H1 (cell line): ENCODE measurements at regions not wholly inside any gene's neighbourhood (a gene's known extent, or its start where the extent isn't known, plus 50 kb on each side); places are given as distances from the start of the nearest gene placed in this dataset.

Experiments used
- CTCF ChIA-PET: fragments of 300-600 bp; sonication (Branson Sonifier 250); formaldehyde crosslinking; loops from one replicate; lab custom pipeline; 2021; ENCODE audit not compliant: partially characterized antibody; lab: Charles Lee
- POLR2A ChIA-PET: fragments of 300-600 bp; sonication (Branson Sonifier 250); formaldehyde crosslinking; loops from one replicate; lab custom pipeline; 2021; ENCODE audit warnings: inconsistent platforms; ENCODE audit not compliant: partially characterized antibody; lab: Charles Lee
- DNase-seq, 2 experiments: peaks; one replicate each; pipeline versions ENCODE4 v3.0.0 to v3.0.0-alpha.2; 2010 to 2022; ENCODE audit warnings: low spot score in 2 of 2, low read depth in 1 of 2, mixed read lengths in 1 of 2
- FAIRE-seq: peaks from 2 replicates; lab custom pipeline; 2011; peaks lifted over from hg19 to GRCh38; lab: Jason Lieb, UNC
- H2AFZ ChIP-seq: 2 replicates; pipeline ENCODE4 v1.8.1; 2012; ENCODE audit warnings: low read length, inconsistent platforms
- H2AK5ac ChIP-seq: 2 replicates; pipeline ENCODE4 v1.6.1; 2013; ENCODE audit warnings: low read depth, low read length
- H2BK120ac ChIP-seq: replicated peaks from 2 replicates; pipeline ENCODE3; 2013; ENCODE audit warnings: low read depth, low read length, inconsistent platforms
- H2BK12ac ChIP-seq: 2 replicates; pipeline ENCODE4 v1.6.1; 2013; ENCODE audit warnings: low read depth, low read length
- H2BK15ac ChIP-seq: 2 replicates; pipeline ENCODE4 v1.6.1; 2013; ENCODE audit warnings: low read length
- H2BK20ac ChIP-seq: 2 replicates; pipeline ENCODE4 v1.6.1; 2013; ENCODE audit warnings: low read length
- H2BK5ac ChIP-seq: 2 replicates; pipeline ENCODE4 v1.6.1; 2013; ENCODE audit warnings: low read depth, low read length
- H3K14ac ChIP-seq: 2 replicates; pipeline ENCODE4 v1.6.1; 2013; ENCODE audit warnings: inconsistent platforms; ENCODE audit not compliant: insufficient read length
- H3K18ac ChIP-seq: 2 replicates; pipeline ENCODE4 v1.6.1; 2013; ENCODE audit warnings: low read length; ENCODE audit errors: extremely low read depth
- H3K23ac ChIP-seq: 2 replicates; pipeline ENCODE4 v1.6.1; 2013; ENCODE audit warnings: inconsistent platforms; ENCODE audit not compliant: insufficient read length
- H3K23me2 ChIP-seq: 2 replicates; pipeline ENCODE4 v1.6.1; 2013; ENCODE audit warnings: low read depth, low read length
- H3K27ac ChIP-seq: 2 replicates; pipeline ENCODE4 v1.6.1; 2011; ENCODE audit warnings: low read depth, low read length, inconsistent platforms
- H3K27me3 ChIP-seq, 4 experiments: replicated peaks in 1 of 4; 1 replicate in 1 of 4; 2 replicates in 3 of 4; pipeline versions ENCODE4 v1.6.1 to v1.8.1; 2011 to 2013; ENCODE audit warnings: low read length in 3 of 4, mild to moderate bottlenecking in 3 of 4, inconsistent platforms in 2 of 4, mixed read lengths in 2 of 4, moderate library complexity in 1 of 4; ENCODE audit not compliant: control insufficient read depth in 3 of 4, insufficient read depth in 3 of 4; ENCODE audit errors: extremely low read depth in 1 of 4
- H3K36me3 ChIP-seq, 4 experiments: 2 replicates each; pipeline versions ENCODE4 v1.6.1 to v1.8.1; 2011 to 2013; ENCODE audit warnings: mild to moderate bottlenecking in 4 of 4, low read length in 3 of 4, moderate library complexity in 2 of 4, control low read depth in 1 of 4, inconsistent platforms in 1 of 4; ENCODE audit not compliant: insufficient read depth in 4 of 4, control insufficient read depth in 2 of 4
- H3K4ac ChIP-seq: replicated peaks from 2 replicates; pipeline ENCODE3; 2013; ENCODE audit warnings: low read length, low read depth, mixed read lengths, inconsistent platforms; ENCODE audit not compliant: insufficient read length
- H3K4me1 ChIP-seq, 4 experiments: replicated peaks in 1 of 4; 1 replicate in 1 of 4; 2 replicates in 3 of 4; pipeline versions ENCODE4 v1.6.1 to v1.8.1; 2011 to 2013; ENCODE audit warnings: low read length in 3 of 4, inconsistent platforms in 2 of 4, mixed read lengths in 1 of 4; ENCODE audit not compliant: insufficient read depth in 4 of 4, control insufficient read depth in 3 of 4
- H3K4me2 ChIP-seq, 2 experiments: 2 replicates each; pipeline versions ENCODE4 v1.6.1 to v1.8.1; 2011 to 2013; ENCODE audit warnings: low read depth in 2 of 2, low read length in 2 of 2, control low read depth in 1 of 2, inconsistent platforms in 1 of 2, mild to moderate bottlenecking in 1 of 2; ENCODE audit not compliant: insufficient read depth in 1 of 2
- H3K4me3 ChIP-seq, 4 experiments: fragments of 200-600, 300-600 bp in 1 of 4; sonication (generic), shearing (Covaris generic), sonication (Bioruptor Twin) in 1 of 4; 2 replicates each; pipeline versions ENCODE4 v1.5.1 to v1.8.1; 2011 to 2016; ENCODE audit warnings: low read length in 4 of 4, low read depth in 3 of 4, control low read depth in 2 of 4, inconsistent platforms in 2 of 4, mild to moderate bottlenecking in 2 of 4, mixed read lengths in 1 of 4, moderate library complexity in 1 of 4; ENCODE audit not compliant: insufficient read depth in 2 of 4; ENCODE audit errors: extremely low read depth in 1 of 4
- H3K56ac ChIP-seq: replicated peaks from 2 replicates; pipeline ENCODE3; 2013; ENCODE audit warnings: low read depth, mild to moderate bottlenecking, mixed read lengths, low read length, inconsistent platforms; ENCODE audit not compliant: insufficient read length
- H3K79me1 ChIP-seq: 2 replicates; pipeline ENCODE4 v1.6.1; 2013; ENCODE audit warnings: low read depth, low read length, control low read depth
- H3K79me2 ChIP-seq, 2 experiments: 2 replicates each; pipeline versions ENCODE4 v1.6.1 to v1.8.1; 2012 to 2013; ENCODE audit warnings: low read length in 2 of 2, mild to moderate bottlenecking in 2 of 2, inconsistent platforms in 1 of 2; ENCODE audit not compliant: insufficient read depth in 2 of 2, control insufficient read depth in 1 of 2
- H3K9ac ChIP-seq, 4 experiments: replicated peaks in 1 of 4; 1 replicate in 1 of 4; 2 replicates in 3 of 4; pipeline versions ENCODE4 v1.6.1 to v1.8.1; 2011 to 2013; ENCODE audit warnings: low read depth in 3 of 4, low read length in 3 of 4, control low read depth in 2 of 4, mild to moderate bottlenecking in 2 of 4, moderate library complexity in 2 of 4, inconsistent platforms in 1 of 4; ENCODE audit errors: extremely low read depth in 1 of 4
- H3K9me3 ChIP-seq, 2 experiments: 2 replicates each; pipeline versions ENCODE4 v1.6.1 to v1.8.1; 2012 to 2013; ENCODE audit warnings: mild to moderate bottlenecking in 2 of 2, moderate library complexity in 2 of 2, control low read depth in 1 of 2, inconsistent platforms in 1 of 2, low read depth in 1 of 2, low read length in 1 of 2, mixed read lengths in 1 of 2; ENCODE audit not compliant: insufficient read depth in 2 of 2
- H4K20me1 ChIP-seq, 2 experiments: replicated peaks in 1 of 2; 2 replicates each; pipeline versions ENCODE3 to v1.8.1; 2011 to 2013; ENCODE audit warnings: inconsistent platforms in 2 of 2, low read length in 2 of 2, mild to moderate bottlenecking in 1 of 2; ENCODE audit not compliant: insufficient read depth in 2 of 2, control insufficient read depth in 1 of 2
- H4K5ac ChIP-seq: 2 replicates; pipeline ENCODE4 v1.6.1; 2013; ENCODE audit warnings: low read length, low read depth, mixed read lengths, inconsistent platforms; ENCODE audit not compliant: insufficient read length
- H4K8ac ChIP-seq: 2 replicates; pipeline ENCODE4 v1.8.0; 2013; ENCODE audit warnings: mild to moderate bottlenecking, moderate library complexity, low read length, inconsistent platforms; ENCODE audit not compliant: insufficient read depth; ENCODE audit errors: extremely low read depth
- H4K91ac ChIP-seq: replicated peaks from 2 replicates; pipeline ENCODE3; 2013; ENCODE audit warnings: low read length, mixed read lengths, inconsistent platforms; ENCODE audit not compliant: insufficient read length
- CBX8 ChIP-seq: fragments of 300-800, 300-1000 bp; sonication (generic); IDR thresholded peaks from 2 replicates; pipeline ENCODE4 v1.7.1; 2016; ENCODE audit warnings: low read depth, low read length, borderline replicate concordance
- CHD2 ChIP-seq: IDR thresholded peaks from 2 replicates; pipeline ENCODE4 v1.6.1; 2012; ENCODE audit warnings: low read length, improper control_type of control experiment
- EP300 ChIP-seq, 2 experiments: IDR thresholded peaks; 1 replicate in 1 of 2; 2 replicates in 1 of 2; pipeline ENCODE4 v1.6.1; 2011 to 2012; ENCODE audit warnings: low read depth in 2 of 2, low read length in 2 of 2, mild to moderate bottlenecking in 2 of 2, borderline replicate concordance in 1 of 2, inconsistent platforms in 1 of 2, moderate library complexity in 1 of 2
- HDAC2 ChIP-seq, 2 experiments: fragments of 300-600 bp in 1 of 2; sonication (generic) in 1 of 2; IDR thresholded peaks; 2 replicates each; pipeline ENCODE4 v1.6.1; 2011 to 2012; ENCODE audit warnings: low read depth in 2 of 2, low read length in 2 of 2, mild to moderate bottlenecking in 2 of 2, moderate library complexity in 2 of 2, borderline replicate concordance in 1 of 2, inconsistent platforms in 1 of 2
- HDAC6 ChIP-seq: IDR thresholded peaks from one replicate; pipeline ENCODE4 v1.7.1; 2012; ENCODE audit warnings: low read depth, mild to moderate bottlenecking, inconsistent platforms, low read length, moderate library complexity
- KDM1A ChIP-seq: fragments of 200-600, 300-600 bp; sonication (generic); IDR thresholded peaks from 2 replicates; pipeline ENCODE4 v1.7.1; 2016; ENCODE audit warnings: mild to moderate bottlenecking, low read length, borderline replicate concordance
- KDM5A ChIP-seq: fragments of 200-600 bp; IDR thresholded peaks from 2 replicates; pipeline ENCODE4 v1.7.1; 2012; ENCODE audit warnings: mild to moderate bottlenecking, low read length, inconsistent platforms, mixed read lengths
- POLR2A ChIP-seq, 2 experiments: IDR thresholded peaks; 1 replicate in 1 of 2; 2 replicates in 1 of 2; pipeline ENCODE4 v1.6.1; 2011; ENCODE audit warnings: low read depth in 2 of 2, low read length in 2 of 2, mild to moderate bottlenecking in 2 of 2; ENCODE audit errors: control extremely low read depth in 1 of 2
- POLR2AphosphoS5 ChIP-seq: IDR thresholded peaks from 2 replicates; pipeline ENCODE4 v1.6.1; 2011; ENCODE audit warnings: low read depth, low read length
- RBBP5 ChIP-seq: IDR thresholded peaks from 2 replicates; pipeline ENCODE4 v1.7.1; 2012; ENCODE audit warnings: low read depth, mild to moderate bottlenecking, inconsistent platforms, low read length, moderate library complexity, borderline replicate concordance
- RXRA ChIP-seq: IDR thresholded peaks from 2 replicates; pipeline ENCODE4 v1.6.1; 2011; ENCODE audit warnings: low read depth, mild to moderate bottlenecking, low read length, moderate library complexity; ENCODE audit not compliant: insufficient read depth
- SIRT6 ChIP-seq: IDR thresholded peaks from one replicate; pipeline ENCODE4 v1.7.1; 2012; ENCODE audit warnings: low read length, inconsistent platforms
- SIX5 ChIP-seq: IDR thresholded peaks from 2 replicates; pipeline ENCODE4 v1.6.1; 2011; ENCODE audit warnings: mild to moderate bottlenecking, low read depth, low read length
- SP4 ChIP-seq: IDR thresholded peaks from 2 replicates; pipeline ENCODE4 v1.6.1; 2012; ENCODE audit warnings: low read length, inconsistent platforms
- WGBS, 2 experiments: shearing (Covaris generic) in 1 of 2; methylation state at CpG; one replicate each; pipeline versions ENCODE4 v1.1.6 to v1.1.7; 2013 to 2015; ENCODE audit warnings: low lambda C conversion rate in 2 of 2, mixed read lengths in 2 of 2, inconsistent platforms in 1 of 2, low coverage in 1 of 2, missing lambda C conversion rate in 1 of 2; ENCODE audit not compliant: insufficient replicate concordance in 2 of 2, insufficient coverage in 1 of 2, insufficient read length in 1 of 2; ENCODE audit errors: extremely low coverage in 1 of 2, missing lambda C conversion rate in 1 of 2; 5-methylcytosine and 5-hydroxymethylcytosine counted together

GRCh38 chr1:34682452-34683223, 72.2 kb upstream of the GJB5 start:
- Histone ChIP-seq H2BK15ac (no peak overlapping the region), H3K27ac (no peak overlapping the region), H3K79me1 (no peaks in the 10 kb centered on the region), H4K20me1 (no peaks in the 10 kb centered on the region), H3K9me3 (peaks cover 8 to 17% of the 10 kb centered on the region in 2 experiments), H3K4ac (no peak overlapping the region), H3K14ac (no peak overlapping the region), H2BK5ac (no peak overlapping the region), H2BK12ac (no peak overlapping the region), H2AK5ac (no peak overlapping the region), H3K18ac (no peak overlapping the region), H3K79me2 (no peaks in the 10 kb centered on the region), H3K56ac (no peak overlapping the region), H3K27me3 (no peaks in the 10 kb centered on the region), H4K91ac (no peak overlapping the region), H3K23me2 (no peaks in the 10 kb centered on the region), H3K36me3 (no peaks in the 10 kb centered on the region), H3K9ac (no peak overlapping the region), H2BK120ac (no peak overlapping the region), H2BK20ac (no peak overlapping the region), H4K5ac (no peak overlapping the region), H2AFZ (no peak overlapping the region), H4K8ac (no peak overlapping the region), H3K23ac (no peak overlapping the region), H3K4me2 (no peak overlapping the region), H3K4me3 (no peak overlapping the region), H3K4me1 (peaks cover 0 to 9% (median 2%) of the 10 kb centered on the region in 4 experiments; a peak in 4 of 7 replicates)
- CTCF ChIA-PET, result interaction anchor here (0.6 to 4.7 kb wide), 9 partner anchors 22 to 954 kb away, joined by 3 to 26 read pairs (median 3); no protein-coding TSS in a partner anchor
- WGBS, 2 experiments, result 85% methylated on average over 5 of the region's 5 CpGs; no CpG with 5 or more reads in 1 of the 2 experiments
- no peak for FAIRE-seq
- POLR2A ChIA-PET, result no interaction called here
- DNase-seq, result no peak
- TF ChIP-seq HDAC2 (IDR thresholded peaks at IDR 0.05; ENCODE audit: borderline replicate concordance in 1 of 2, low read depth in 2 of 2, low read length in 2 of 2), result no peak
- TF ChIP-seq EP300 (IDR thresholded peaks at IDR 0.05; ENCODE audit: borderline replicate concordance in 1 of 2, low read depth in 2 of 2, low read length in 2 of 2), result no peak
- no peak for TF ChIP-seq SIRT6
- no peak for TF ChIP-seq CHD2
- no peak for TF ChIP-seq HDAC6
- no peak for TF ChIP-seq POLR2A (IDR thresholded peaks at IDR 0.05; ENCODE audit: control extremely low read depth in 1 of 2, low read depth in 2 of 2, low read length in 2 of 2)
- no peak for TF ChIP-seq CBX8
- TF ChIP-seq KDM5A, result no peak
- no peak for TF ChIP-seq KDM1A
- TF ChIP-seq SIX5, result no peak
- TF ChIP-seq POLR2AphosphoS5, result no peak
- no peak for TF ChIP-seq SP4
- TF ChIP-seq RXRA, result no peak
- no peak for TF ChIP-seq RBBP5
